ENCODE measurements at regions not wholly inside any gene's neighbourhood (a gene's known extent, or its start where the extent isn't known, plus 50 kb on each side); places are given as distances from the start of the nearest gene placed in this dataset.

DNA sequence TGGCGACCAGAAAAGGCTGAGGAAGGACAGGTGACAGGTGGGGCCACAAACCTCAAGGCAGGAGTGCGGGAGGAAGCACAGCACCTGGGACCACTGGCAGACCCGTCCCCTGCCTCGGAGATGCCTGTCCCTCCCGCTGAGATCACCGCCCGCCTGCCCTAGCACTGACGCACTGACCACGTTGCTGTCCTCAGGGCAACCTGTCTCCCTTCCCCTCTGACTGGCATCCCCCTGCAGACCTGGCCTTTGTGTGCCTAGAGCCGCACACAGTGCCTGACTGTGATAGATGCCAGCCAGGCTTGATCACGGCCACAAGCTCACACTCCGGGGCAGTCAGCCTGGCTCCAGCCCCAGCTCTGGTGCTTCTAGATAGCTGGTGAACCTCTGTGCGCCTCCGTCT is 58.4 kb upstream of the EN2 start:
- Histone ChIP-seq H3K4me3 (replicated peaks in 1 of 3; ENCODE audit: insufficient read depth in 1 of 3, low read depth in 1 of 3, low read length in 3 of 3) (no peak overlapping the region), H3K27ac (ENCODE audit: insufficient read depth, low read depth, low read length) (no peak overlapping the region), H3K9me1 (replicated peaks; ENCODE audit: control insufficient read depth, extremely low read depth, insufficient read depth, low read length) (no peaks in the 10 kb centered on the region), H3K9ac (replicated peaks; ENCODE audit: extremely low read depth, insufficient read depth, low read length) (no peak overlapping the region), H3K4me1 (ENCODE audit: control insufficient read depth, extremely low read depth, insufficient read depth, low read length) (no peaks in the 10 kb centered on the region), H3K9me3 (replicated peaks; ENCODE audit: control insufficient read depth, insufficient read depth, low read length) (no peaks in the 10 kb centered on the region), H3K36me3 (ENCODE audit: control insufficient read depth in 2 of 2, extremely low read depth in 1 of 2, insufficient read depth in 2 of 2, low read length in 2 of 2) (no peaks in the 10 kb centered on the region), H4K20me1 (replicated peaks; ENCODE audit: control insufficient read depth, extremely low read depth, insufficient read depth, low read length) (no peaks in the 10 kb centered on the region), H3K27me3 (ENCODE audit: control insufficient read depth in 2 of 2, insufficient read depth in 2 of 2, low read length in 2 of 2) (no peaks in the 10 kb centered on the region), H2AFZ (ENCODE audit: low read depth, low read length) (no peak overlapping the region), H3K79me2 (ENCODE audit: control insufficient read depth, insufficient read depth, low read length) (no peaks in the 10 kb centered on the region), H3K4me2 (ENCODE audit: insufficient read depth, low read length) (no peak overlapping the region)
- BruUV-seq (replicated peaks), result no TSS peak
- intact Hi-C loops (cut with micrococcal nuclease), result no loop called here
- DNase-seq (ENCODE audit: low read depth, low spot score), result no peak
- no peak for FAIRE-seq
- POLR2A ChIA-PET, result no interaction called here
- dilution Hi-C loops (cut with MboI; ENCODE audit: extremely low pct_ligation_motif_present, low sequenced_read_pairs), result no loop called here
- TF ChIP-seq MYC (IDR thresholded peaks at IDR 0.05; ENCODE audit: low read depth, low read length) (no peak), FOS (IDR thresholded peaks at IDR 0.05; ENCODE audit: borderline replicate concordance, insufficient read depth, low read length) (no peak), CTCF (IDR thresholded peaks at IDR 0.05; ENCODE audit: extremely low read depth in 1 of 2, insufficient read depth in 1 of 2, low read depth in 1 of 2, low read length in 2 of 2) (no peak), JUN (IDR thresholded peaks at IDR 0.05; ENCODE audit: borderline replicate concordance, insufficient read depth, insufficient read length, low read depth) (no peak), EZH2 (IDR thresholded peaks at IDR 0.05; ENCODE audit: borderline replicate concordance, low read depth, low read length, severe bottlenecking) (no peak), MAX (IDR thresholded peaks at IDR 0.05; ENCODE audit: insufficient read depth, insufficient read length) (no peak), POLR2AphosphoS5 (IDR thresholded peaks at IDR 0.05; ENCODE audit: insufficient read depth, low read depth, low read length) (no peak), POLR2A (IDR thresholded peaks at IDR 0.05; ENCODE audit: low read depth, low read length) (no peak), GATA2 (IDR thresholded peaks at IDR 0.05; ENCODE audit: insufficient read depth, insufficient read length, low read depth, low read length) (no peak)
- CTCF ChIA-PET, result interaction anchor here (1.0 kb wide), 1 partner anchor 473 kb away, joined by 3 read pairs; no protein-coding TSS in a partner anchor
